Small intestine (tissue), 7 donors: ENCODE measurements at regions not wholly inside any gene's neighbourhood (a gene's known extent, or its start where the extent isn't known, plus 50 kb on each side); places are given as distances from the start of the nearest gene placed in this dataset.

Experiments used
- DNase-seq, 2 donors: peaks; one replicate each; pipeline versions ENCODE4 v3.0.0 to v3.0.0-alpha.2; 2013
- FAIRE-seq: peaks from 2 replicates; lab custom pipeline; 2012; peaks lifted over from hg19 to GRCh38; lab: Jason Lieb, UNC
- H3K27ac ChIP-seq, 3 donors: one replicate each; pipeline ENCODE4 v1.5.1; 2013; ENCODE audit warnings: low read length in 2 of 3, mild to moderate bottlenecking in 2 of 3, control low read depth in 1 of 3, inconsistent platforms in 1 of 3, low read depth in 1 of 3, moderate library complexity in 1 of 3
- H3K27me3 ChIP-seq, 3 donors: one replicate each; pipeline ENCODE4 v1.6.1; 2013; ENCODE audit warnings: low read length in 3 of 3, inconsistent platforms in 1 of 3; ENCODE audit not compliant: control insufficient read depth in 3 of 3, insufficient read depth in 3 of 3
- H3K36me3 ChIP-seq, 3 donors: one replicate each; pipeline ENCODE4 v1.6.1; 2013; ENCODE audit warnings: low read length in 3 of 3, inconsistent platforms in 1 of 3, low read depth in 1 of 3, mild to moderate bottlenecking in 1 of 3, moderate library complexity in 1 of 3; ENCODE audit not compliant: control insufficient read depth in 3 of 3, insufficient read depth in 2 of 3
- H3K4me1 ChIP-seq, 3 donors: one replicate each; pipeline ENCODE4 v1.6.1; 2013; ENCODE audit warnings: low read length in 2 of 3, inconsistent platforms in 1 of 3, low read depth in 1 of 3, mild to moderate bottlenecking in 1 of 3, moderate library complexity in 1 of 3; ENCODE audit not compliant: control insufficient read depth in 3 of 3, insufficient read depth in 2 of 3
- H3K4me3 ChIP-seq, 3 donors: one replicate each; pipeline ENCODE4 v1.5.1; 2013; ENCODE audit warnings: low read length in 3 of 3, control low read depth in 1 of 3, inconsistent platforms in 1 of 3, low read depth in 1 of 3, mild to moderate bottlenecking in 1 of 3, moderate library complexity in 1 of 3
- H3K9me3 ChIP-seq, 2 donors: one replicate each; pipeline ENCODE4 v1.6.1; 2013; ENCODE audit warnings: low read depth in 1 of 2, low read length in 1 of 2; ENCODE audit not compliant: control insufficient read depth in 2 of 2, insufficient read depth in 1 of 2
- WGBS, 3 donors: extraction: QIAGEN DNeasy Blood & Tissue Kit; methylation state at CpG; one replicate each; pipeline ENCODE4 v1.1.7; 2013; 5-methylcytosine and 5-hydroxymethylcytosine counted together
- donor health status: healthy with polysubstance abuse.
- donor health status: control.
- donor health status: control.
- donor health status: Bipolar disorder and iron deficiency.
- donor health status: healthy.

GRCh38 chr3:150172356-150172755, 201.7 kb upstream of the PFN2 start:
- FAIRE-seq, result no peak

GRCh38 chr3:150170852-150171520, 200.3 kb upstream of the PFN2 start:
- 53 to 70% (median 59%) methylated on average over 6 of the region's 6 CpGs for WGBS, 3 donors
- no peak for FAIRE-seq

More at GRCh38 chr3:150172356-150172755, 201.7 kb upstream of the PFN2 start:
- peaks cover 0 to 3% (median 0%) of the 10 kb centered on the region in 3 donors for H3K27me3 ChIP-seq
- WGBS, 3 donors, result 43 to 67% (median 56%) methylated on average over 2 of the region's 2 CpGs
- H3K4me3 ChIP-seq, result no peak overlapping the region
- no peaks in the 10 kb centered on the region for H3K36me3 ChIP-seq
- H3K4me1 ChIP-seq, result no peaks in the 10 kb centered on the region
- H3K9me3 ChIP-seq, result no peaks in the 10 kb centered on the region
- no peak overlapping the region for H3K27ac ChIP-seq
- DNase-seq, result no peak

GRCh38 chr3:150169330-150169940, 198.7 kb upstream of the PFN2 start:
- H3K36me3 ChIP-seq, result no peaks in the 10 kb centered on the region
- WGBS, 3 donors, result 63 to 75% (median 71%) methylated on average over 5 of the region's 5 CpGs
- no peak for DNase-seq
- H3K27ac ChIP-seq, result no peak overlapping the region
- H3K9me3 ChIP-seq, result no peaks in the 10 kb centered on the region
- no peaks in the 10 kb centered on the region for H3K4me1 ChIP-seq
- FAIRE-seq, result no peak
- peaks cover 0 to 3% (median 0%) of the 10 kb centered on the region in 3 donors for H3K27me3 ChIP-seq
- H3K4me3 ChIP-seq, result no peak overlapping the region

More at GRCh38 chr3:150170852-150171520, 200.3 kb upstream of the PFN2 start:
- Histone ChIP-seq H3K4me3 (no peak overlapping the region), H3K36me3 (no peaks in the 10 kb centered on the region), H3K27ac (no peak overlapping the region), H3K9me3 (no peaks in the 10 kb centered on the region), H3K4me1 (no peaks in the 10 kb centered on the region), H3K27me3 (peaks cover 0 to 3% (median 0%) of the 10 kb centered on the region in 3 donors)
- DNase-seq, result no peak

- Histone ChIP-seq H3K27ac (no peak overlapping the region), H3K4me1 (no peaks in the 10 kb centered on the region), H3K27me3 (peaks cover 0 to 3% (median 0%) of the 10 kb centered on the region in 3 donors), H3K4me3 (no peak overlapping the region), H3K36me3 (no peaks in the 10 kb centered on the region), H3K9me3 (no peaks in the 10 kb centered on the region)
- WGBS, 3 donors, result 22 to 42% (median 26%) methylated on average over 2 of the region's 2 CpGs
- DNase-seq (no peak), FAIRE-seq (no peak)
Measured at GRCh38 chr3:150168698-150169097, 198.0 kb upstream of the PFN2 start.

GRCh38 chr3:150165396-150166094, 194.8 kb upstream of the PFN2 start:
- no peaks in the 10 kb centered on the region for H3K9me3 ChIP-seq
- DNase-seq, result no peak
- no peaks in the 10 kb centered on the region for H3K4me1 ChIP-seq
- no peak for FAIRE-seq
- H3K36me3 ChIP-seq, result no peaks in the 10 kb centered on the region
- H3K27ac ChIP-seq, result no peak overlapping the region
- H3K27me3 ChIP-seq, result no peaks in the 10 kb centered on the region
- H3K4me3 ChIP-seq, result no peak overlapping the region

- WGBS, 3 donors, result 86 to 90% (median 90%) methylated on average over 3 of the region's 3 CpGs
- Histone ChIP-seq H3K36me3 (no peaks in the 10 kb centered on the region), H3K27ac (no peak overlapping the region), H3K27me3 (no peaks in the 10 kb centered on the region), H3K4me3 (no peak overlapping the region), H3K4me1 (no peaks in the 10 kb centered on the region), H3K9me3 (no peaks in the 10 kb centered on the region)
- DNase-seq (no peak), FAIRE-seq (no peak)
Measured at GRCh38 chr3:150161011-150161410, 190.3 kb upstream of the PFN2 start.

- H3K4me3 ChIP-seq, result no peak overlapping the region
- no peaks in the 10 kb centered on the region for H3K36me3 ChIP-seq
- no peaks in the 10 kb centered on the region for H3K27me3 ChIP-seq
- FAIRE-seq (no peak), DNase-seq (no peak)
- no peak overlapping the region for H3K27ac ChIP-seq
- no peaks in the 10 kb centered on the region for H3K4me1 ChIP-seq
- H3K9me3 ChIP-seq, result no peaks in the 10 kb centered on the region
- WGBS, 3 donors, result 63 to 82% (median 65%) methylated on average over 3 of the region's 3 CpGs
Measured at GRCh38 chr3:150158943-150159625, 188.4 kb upstream of the PFN2 start.

- H3K36me3 ChIP-seq, result no peaks in the 10 kb centered on the region
- no peaks in the 10 kb centered on the region for H3K9me3 ChIP-seq
- FAIRE-seq (no peak), DNase-seq (no peak)
- WGBS, 3 donors, result 89 to 95% (median 93%) methylated on average over 2 of the region's 2 CpGs
- H3K27me3 ChIP-seq, result no peaks in the 10 kb centered on the region
- H3K4me3 ChIP-seq, result no peak overlapping the region
- no peaks in the 10 kb centered on the region for H3K4me1 ChIP-seq
- no peak overlapping the region for H3K27ac ChIP-seq
Measured at GRCh38 chr3:150152567-150152966, 181.9 kb upstream of the PFN2 start.
